Keratinocyte (primary cell): ENCODE measurements at regions not wholly inside any gene's neighbourhood (a gene's known extent, or its start where the extent isn't known, plus 50 kb on each side); places are given as distances from the start of the nearest gene placed in this dataset.
"Not testable (repeated sequence)": the region's sequence is repeated elsewhere in the genome, so short reads cannot be mapped to it uniquely, and the experiment has no call there.

Source experiments
- DNase-seq: peaks from one replicate; pipeline ENCODE4 v3.0.0-alpha.2; 2011; ENCODE audit warnings: low read depth, missing footprints, low spot score
- FAIRE-seq: peaks from 2 replicates; lab custom pipeline; 2011; peaks lifted over from hg19 to GRCh38; lab: Jason Lieb, UNC
- H2AFZ ChIP-seq: 2 replicates; pipeline ENCODE4 v1.6.0; 2012; ENCODE audit warnings: low read length, control low read depth, inconsistent platforms; ENCODE audit not compliant: control insufficient read depth
- H3K27ac ChIP-seq: 2 replicates; pipeline ENCODE4 v1.5.1; 2011; ENCODE audit warnings: low read length; ENCODE audit not compliant: control insufficient read depth, insufficient read depth
- H3K27me3 ChIP-seq: 3 replicates; pipeline ENCODE4 v1.6.0; 2011; ENCODE audit warnings: low read length; ENCODE audit not compliant: control insufficient read depth, insufficient read depth; ENCODE audit errors: extremely low read depth
- H3K36me3 ChIP-seq, 2 experiments: 2 replicates in 1 of 2; 3 replicates in 1 of 2; pipeline ENCODE4 v1.5.1; 2011; ENCODE audit warnings: low read length in 2 of 2, mild to moderate bottlenecking in 1 of 2; ENCODE audit not compliant: control insufficient read depth in 2 of 2, insufficient read depth in 2 of 2; ENCODE audit errors: extremely low read depth in 1 of 2
- H3K4me1 ChIP-seq: 3 replicates; pipeline ENCODE4 v1.5.1; 2011; ENCODE audit warnings: low read length; ENCODE audit not compliant: control insufficient read depth, insufficient read depth; ENCODE audit errors: extremely low read depth
- H3K4me2 ChIP-seq: 3 replicates; pipeline ENCODE4 v1.6.0; 2011; ENCODE audit warnings: low read depth, low read length; ENCODE audit not compliant: control insufficient read depth, insufficient read depth; ENCODE audit errors: extremely low read depth
- H3K4me3 ChIP-seq, 3 experiments: fragments of 200-600 bp in 1 of 3; sonication (generic) in 1 of 3; 2 replicates in 2 of 3; 3 replicates in 1 of 3; pipeline ENCODE4 v1.5.1; 2011 to 2016; ENCODE audit warnings: low read length in 3 of 3, mild to moderate bottlenecking in 3 of 3, control low read depth in 2 of 3, inconsistent platforms in 1 of 3, low read depth in 1 of 3, mixed read lengths in 1 of 3, mixed run types in 1 of 3, moderate library complexity in 1 of 3; ENCODE audit not compliant: control insufficient read depth in 2 of 3, insufficient read depth in 2 of 3; ENCODE audit errors: extremely low read depth in 1 of 3
- H3K79me2 ChIP-seq: 2 replicates; pipeline ENCODE4 v1.6.0; 2012; ENCODE audit warnings: low read length; ENCODE audit not compliant: control insufficient read depth, insufficient read depth
- H3K9ac ChIP-seq: 3 replicates; pipeline ENCODE4 v1.6.0; 2011; ENCODE audit warnings: low read length; ENCODE audit not compliant: control insufficient read depth, insufficient read depth; ENCODE audit errors: extremely low read depth
- H3K9me1 ChIP-seq: 3 replicates; pipeline ENCODE4 v1.6.0; 2011; ENCODE audit warnings: low read length; ENCODE audit not compliant: control insufficient read depth, insufficient read depth; ENCODE audit errors: extremely low read depth
- H3K9me3 ChIP-seq: 2 replicates; pipeline ENCODE4 v1.5.1; 2012; ENCODE audit warnings: low read depth, low read length; ENCODE audit not compliant: control insufficient read depth
- H4K20me1 ChIP-seq: 3 replicates; pipeline ENCODE4 v1.6.0; 2011; ENCODE audit warnings: low read length; ENCODE audit not compliant: control insufficient read depth, insufficient read depth; ENCODE audit errors: extremely low read depth
- dilution Hi-C: fragments of 300-500 bp; cut with MboI; formaldehyde crosslinking; loops from one replicate; pipeline ENCODE4 v1.7.0; 2020; ENCODE audit warnings: low sequenced_read_pairs; ENCODE audit not compliant: extremely low pct_ligation_motif_present
- TF ChIP-seq, protein P1 (sequence below), 3 experiments: IDR thresholded peaks in 1 of 3; conservative IDR thresholded peaks in 1 of 3; optimal IDR thresholded peaks in 1 of 3; 2 replicates in 2 of 3; 3 replicates in 1 of 3; pipeline versions ENCODE3 to v1.5.1; 2011; ENCODE audit warnings: low read length in 3 of 3, mild to moderate bottlenecking in 3 of 3, moderate library complexity in 2 of 3, control low read depth in 1 of 3, inconsistent platforms in 1 of 3; ENCODE audit not compliant: insufficient read depth in 2 of 3; ENCODE audit errors: extremely low read depth in 1 of 3

DNA sequence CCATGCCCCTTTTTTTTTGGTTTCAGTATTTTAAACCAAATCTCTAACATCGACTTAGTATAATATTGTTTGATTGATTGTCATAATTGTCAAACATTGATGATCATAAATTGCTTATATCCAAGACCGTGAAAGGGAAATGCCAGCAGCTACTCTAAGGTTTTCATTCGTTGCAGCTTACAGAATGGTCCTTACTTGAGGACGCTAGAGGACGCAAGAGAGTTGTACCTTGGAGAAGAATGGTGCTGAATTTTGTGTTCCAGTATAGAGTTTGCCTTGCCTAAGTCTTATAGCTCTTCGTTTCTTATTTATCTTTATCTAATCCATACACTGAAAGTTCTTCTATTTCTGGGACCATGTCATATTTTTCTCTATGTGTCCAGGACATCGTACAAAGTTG is 675.6 kb upstream of the DEFB115 start:
- FAIRE-seq, DNase-seq, dilution Hi-C loops: not testable (repeated sequence)

DNA sequence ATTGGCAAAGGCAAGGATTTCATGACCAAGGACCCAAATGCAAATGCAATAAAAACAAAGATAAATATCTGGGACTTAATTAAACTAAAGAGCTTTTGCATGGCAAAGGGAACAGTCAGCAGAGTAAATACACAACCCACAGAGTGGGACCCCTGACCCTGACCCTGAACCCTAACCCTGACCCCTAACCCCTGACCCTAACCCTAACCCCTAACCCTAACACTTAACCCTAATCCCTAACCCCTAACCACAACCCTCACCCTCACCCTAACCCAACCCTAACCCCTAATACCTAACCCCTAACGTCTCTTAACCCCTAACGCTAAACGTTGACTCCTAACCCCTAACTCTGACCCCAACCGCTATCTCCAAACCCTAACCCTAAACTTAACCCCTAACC is 673.1 kb upstream of the DEFB115 start:
- H2AFZ ChIP-seq, H3K79me2 ChIP-seq, dilution Hi-C loops, H3K27me3 ChIP-seq, DNase-seq, H4K20me1 ChIP-seq, H3K4me2 ChIP-seq, H3K9ac ChIP-seq, H3K9me3 ChIP-seq, H3K9me1 ChIP-seq, H3K4me3 ChIP-seq, FAIRE-seq, H3K36me3 ChIP-seq, H3K27ac ChIP-seq, H3K4me1 ChIP-seq: not testable (repeated sequence)

More for the DNA sequence above, 675.6 kb upstream of the DEFB115 start:
- H2AFZ ChIP-seq, H3K36me3 ChIP-seq, H4K20me1 ChIP-seq, H3K79me2 ChIP-seq, H3K4me3 ChIP-seq, H3K9me1 ChIP-seq, H3K4me2 ChIP-seq, H3K4me1 ChIP-seq, H3K27me3 ChIP-seq, H3K9me3 ChIP-seq, H3K27ac ChIP-seq, H3K9ac ChIP-seq: not testable (repeated sequence)
- TF ChIP-seq, protein P1, sequence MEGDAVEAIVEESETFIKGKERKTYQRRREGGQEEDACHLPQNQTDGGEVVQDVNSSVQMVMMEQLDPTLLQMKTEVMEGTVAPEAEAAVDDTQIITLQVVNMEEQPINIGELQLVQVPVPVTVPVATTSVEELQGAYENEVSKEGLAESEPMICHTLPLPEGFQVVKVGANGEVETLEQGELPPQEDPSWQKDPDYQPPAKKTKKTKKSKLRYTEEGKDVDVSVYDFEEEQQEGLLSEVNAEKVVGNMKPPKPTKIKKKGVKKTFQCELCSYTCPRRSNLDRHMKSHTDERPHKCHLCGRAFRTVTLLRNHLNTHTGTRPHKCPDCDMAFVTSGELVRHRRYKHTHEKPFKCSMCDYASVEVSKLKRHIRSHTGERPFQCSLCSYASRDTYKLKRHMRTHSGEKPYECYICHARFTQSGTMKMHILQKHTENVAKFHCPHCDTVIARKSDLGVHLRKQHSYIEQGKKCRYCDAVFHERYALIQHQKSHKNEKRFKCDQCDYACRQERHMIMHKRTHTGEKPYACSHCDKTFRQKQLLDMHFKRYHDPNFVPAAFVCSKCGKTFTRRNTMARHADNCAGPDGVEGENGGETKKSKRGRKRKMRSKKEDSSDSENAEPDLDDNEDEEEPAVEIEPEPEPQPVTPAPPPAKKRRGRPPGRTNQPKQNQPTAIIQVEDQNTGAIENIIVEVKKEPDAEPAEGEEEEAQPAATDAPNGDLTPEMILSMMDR (optimal IDR thresholded peaks at IDR 0.05 in 1 of 3, IDR thresholded peaks at IDR 0.05 in 1 of 3, conservative IDR thresholded peaks at IDR 0.05 in 1 of 3; ENCODE audit: extremely low read depth in 1 of 3, insufficient read depth in 2 of 3, low read length in 3 of 3): peak in 1 of 3 experiments; percentile 8

DNA sequence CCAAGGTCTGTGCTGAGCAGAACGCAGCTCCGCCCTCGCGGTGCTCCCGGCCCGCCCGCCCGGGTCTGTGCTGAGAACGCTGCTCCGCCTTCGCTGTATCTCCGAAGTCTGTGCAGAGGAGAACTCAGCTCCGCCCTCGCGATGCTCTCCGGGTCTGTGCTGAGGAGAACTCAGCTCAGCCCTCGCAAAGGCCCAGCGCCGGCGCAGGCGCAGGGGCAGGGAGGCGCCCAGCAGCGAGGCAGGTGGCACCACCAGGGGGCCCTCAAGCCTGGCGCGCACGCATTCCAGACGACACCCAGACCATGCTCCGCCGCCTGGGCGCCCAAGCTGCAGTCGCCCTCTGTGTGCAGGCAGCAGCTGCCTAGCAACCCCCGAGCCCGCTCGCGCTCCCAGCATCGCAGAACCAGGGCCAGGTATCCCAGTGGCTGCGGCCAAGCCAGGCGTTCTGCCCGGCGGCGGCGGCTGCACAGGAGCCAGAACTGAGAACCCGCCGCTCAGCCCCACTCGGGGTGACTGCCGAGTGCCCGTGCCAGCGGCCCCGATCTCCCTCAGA is 672.1 kb upstream of the DEFB115 start:
- H3K4me1 ChIP-seq, H3K9me3 ChIP-seq, H3K27me3 ChIP-seq, H3K9me1 ChIP-seq, H4K20me1 ChIP-seq, H3K9ac ChIP-seq, H3K79me2 ChIP-seq, H2AFZ ChIP-seq, H3K4me2 ChIP-seq, H3K36me3 ChIP-seq, FAIRE-seq, H3K27ac ChIP-seq, dilution Hi-C loops: not testable (repeated sequence)
- peak overlapping the region in 1 of 3 experiments; percentile 29 for H3K4me3 ChIP-seq
- DNase-seq: peak; percentile 9
- TF ChIP-seq, protein P1 (optimal IDR thresholded peaks at IDR 0.05 in 1 of 3, IDR thresholded peaks at IDR 0.05 in 1 of 3, conservative IDR thresholded peaks at IDR 0.05 in 1 of 3; ENCODE audit: extremely low read depth in 1 of 3, insufficient read depth in 2 of 3, low read length in 3 of 3): peak in 1 of 3 experiments; percentile 50

DNA sequence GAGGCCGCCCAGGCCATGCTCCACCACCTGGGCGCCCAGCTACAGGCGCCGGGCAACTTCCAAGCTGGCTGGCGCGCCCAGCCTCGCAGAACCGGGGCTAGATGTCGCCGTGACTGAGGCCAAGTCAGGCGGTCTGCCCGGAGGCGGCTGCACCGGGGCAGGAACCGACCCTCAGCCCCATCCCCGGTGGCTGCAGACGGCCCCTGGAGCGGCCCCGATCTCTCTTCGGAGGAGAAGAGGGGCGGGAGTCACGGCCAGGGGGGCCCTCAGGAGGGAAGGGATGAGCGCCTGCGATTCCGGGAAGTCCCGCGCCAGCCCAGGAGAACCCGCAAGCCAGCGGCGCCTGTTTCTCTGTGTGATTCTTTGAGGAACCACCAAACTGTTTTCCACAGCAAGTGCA is 671.3 kb upstream of the DEFB115 start:
- FAIRE-seq, H3K27me3 ChIP-seq, H3K79me2 ChIP-seq, H3K9me3 ChIP-seq, H3K9ac ChIP-seq, H2AFZ ChIP-seq, DNase-seq, H4K20me1 ChIP-seq, H3K36me3 ChIP-seq, H3K27ac ChIP-seq, H3K4me2 ChIP-seq, H3K4me1 ChIP-seq, H3K9me1 ChIP-seq, H3K4me3 ChIP-seq, dilution Hi-C loops: not testable (repeated sequence)
